Ovary (tissue), 3 donors: ENCODE measurements at regions not wholly inside any gene's neighbourhood (a gene's known extent, or its start where the extent isn't known, plus 50 kb on each side); places are given as distances from the start of the nearest gene placed in this dataset.

Experiments used
- EP300 ChIP-seq: sonication (generic); formaldehyde crosslinking; IDR thresholded peaks from one replicate; pipeline ENCODE4 v1.6.1; 2017; ENCODE audit warnings: antibody characterized with exemption
- POLR2A ChIP-seq: fragments of 450-650 bp; IDR thresholded peaks from one replicate; pipeline ENCODE4 v1.6.1; 2017; ENCODE audit warnings: antibody characterized with exemption, mild to moderate bottlenecking, moderate library complexity
- TF ChIP-seq, protein P1 (sequence below), 3 donors: fragments of 450-650 bp in 2 of 3; fragments of 200-600 bp in 1 of 3; IDR thresholded peaks; one replicate each; pipeline versions ENCODE4 v1.5.1 to v1.8.0; 2016 to 2022; ENCODE audit warnings: antibody characterized with exemption in 3 of 3, mild to moderate bottlenecking in 1 of 3
- donor health status: DM: no; HTN: no; CAD: no.

DNA sequence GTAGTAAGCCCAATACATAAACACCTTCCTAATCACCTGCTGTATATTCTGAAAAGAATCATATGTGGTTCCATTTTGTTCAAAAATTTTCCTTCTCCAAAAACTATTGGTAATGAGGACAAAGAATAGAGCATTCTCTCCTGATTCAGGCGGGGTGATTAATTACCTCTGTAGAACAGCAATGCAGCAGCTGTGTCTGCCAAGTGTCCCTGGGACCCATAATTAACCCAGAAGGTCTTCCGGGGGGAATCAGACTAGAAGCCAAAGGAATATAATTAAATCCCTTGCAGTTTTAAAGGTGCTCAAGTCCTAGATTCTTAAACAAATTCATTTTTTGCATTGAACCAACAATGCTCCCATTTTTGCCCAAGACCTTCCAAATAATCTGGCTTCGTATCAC is 60.3 kb upstream of the ABLIM1 start:
- TF ChIP-seq, protein P1, sequence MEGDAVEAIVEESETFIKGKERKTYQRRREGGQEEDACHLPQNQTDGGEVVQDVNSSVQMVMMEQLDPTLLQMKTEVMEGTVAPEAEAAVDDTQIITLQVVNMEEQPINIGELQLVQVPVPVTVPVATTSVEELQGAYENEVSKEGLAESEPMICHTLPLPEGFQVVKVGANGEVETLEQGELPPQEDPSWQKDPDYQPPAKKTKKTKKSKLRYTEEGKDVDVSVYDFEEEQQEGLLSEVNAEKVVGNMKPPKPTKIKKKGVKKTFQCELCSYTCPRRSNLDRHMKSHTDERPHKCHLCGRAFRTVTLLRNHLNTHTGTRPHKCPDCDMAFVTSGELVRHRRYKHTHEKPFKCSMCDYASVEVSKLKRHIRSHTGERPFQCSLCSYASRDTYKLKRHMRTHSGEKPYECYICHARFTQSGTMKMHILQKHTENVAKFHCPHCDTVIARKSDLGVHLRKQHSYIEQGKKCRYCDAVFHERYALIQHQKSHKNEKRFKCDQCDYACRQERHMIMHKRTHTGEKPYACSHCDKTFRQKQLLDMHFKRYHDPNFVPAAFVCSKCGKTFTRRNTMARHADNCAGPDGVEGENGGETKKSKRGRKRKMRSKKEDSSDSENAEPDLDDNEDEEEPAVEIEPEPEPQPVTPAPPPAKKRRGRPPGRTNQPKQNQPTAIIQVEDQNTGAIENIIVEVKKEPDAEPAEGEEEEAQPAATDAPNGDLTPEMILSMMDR (IDR thresholded peaks at IDR 0.05), result no peak
- TF ChIP-seq POLR2A (no peak), EP300 (no peak)
